HCT116 (cell line): ENCODE measurements at regions not wholly inside any gene's neighbourhood (a gene's known extent, or its start where the extent isn't known, plus 50 kb on each side); places are given as distances from the start of the nearest gene placed in this dataset.

ENCODE experiments used
- ATAC-seq: fragments of 200-7000 bp; cut with Tn5 transposase; 2 replicates; pipeline ENCODE4 v1.9.1; 2020; ENCODE audit warnings: mild to moderate bottlenecking, moderate library complexity
- BruUV-seq: library from RNA; stranded (reverse); fragments of 400-500 nt; replicated peaks from 2 replicates; lab custom pipeline; 2021; lab: Mats Ljungman, UMichigan
- CTCF ChIA-PET: fragments of 300-600 bp; sonication (Branson Sonifier 250); formaldehyde crosslinking; loops from one replicate; lab custom pipeline; 2021; ENCODE audit warnings: antibody characterized with exemption; lab: Charles Lee
- POLR2A ChIA-PET: fragments of 300-600, 350-600 bp; sonication (Branson Sonifier 250); formaldehyde crosslinking; loops from one replicate; lab custom pipeline; 2021; ENCODE audit warnings: antibody characterized with exemption; lab: Charles Lee
- RAD21 ChIA-PET, 2 experiments: fragments of 300-600 bp; sonication (Branson Sonifier 250); formaldehyde crosslinking; loops; one replicate each; lab custom pipeline; 2023; ENCODE audit warnings: low total read pairs in 2 of 2; ENCODE audit not compliant: uncharacterized antibody in 2 of 2, unreplicated experiment in 2 of 2, low non-redundant PET in 1 of 2; lab: Charles Lee
- DNase-seq: peaks from one replicate; pipeline ENCODE4 v3.0.0-alpha.2; 2010; ENCODE audit warnings: low read depth, low spot score
- H2AFZ ChIP-seq: fragments of 200-600 bp; shearing (Covaris generic), sonication (generic); 2 replicates; pipeline ENCODE4 v1.6.1; 2017; ENCODE audit warnings: low read depth, mixed run types, mixed read lengths, antibody characterized with exemption, low read length; ENCODE audit not compliant: poor library complexity, severe bottlenecking
- H3K27ac ChIP-seq: 2 replicates; pipeline ENCODE4 v1.5.1; 2012; ENCODE audit warnings: low read depth, low read length
- H3K27me3 ChIP-seq: fragments of 200-600 bp; sonication (generic); 2 replicates; pipeline ENCODE4 v1.6.1; 2016; ENCODE audit warnings: mixed run types, low read length, mixed read lengths; ENCODE audit not compliant: insufficient read depth
- H3K36me3 ChIP-seq, 2 experiments: fragments of 200-500 bp in 1 of 2; fragments of 200-600 bp in 1 of 2; sonication (Bioruptor generic) in 1 of 2; sonication (generic) in 1 of 2; 2 replicates each; pipeline versions ENCODE4 v1.5.1 to v1.6.1; 2014 to 2016; ENCODE audit warnings: low read length in 2 of 2, inconsistent platforms in 1 of 2, mixed read lengths in 1 of 2, mixed run types in 1 of 2; ENCODE audit not compliant: insufficient read depth in 2 of 2, control insufficient read depth in 1 of 2
- H3K4me1 ChIP-seq, 2 experiments: fragments of 200-600 bp in 1 of 2; sonication (generic) in 1 of 2; 2 replicates each; pipeline versions ENCODE4 v1.5.1 to v1.6.1; 2012 to 2017; ENCODE audit warnings: low read length in 2 of 2, inconsistent platforms in 1 of 2, mild to moderate bottlenecking in 1 of 2, mixed read lengths in 1 of 2, mixed run types in 1 of 2, moderate library complexity in 1 of 2; ENCODE audit not compliant: insufficient read depth in 2 of 2, control insufficient read depth in 1 of 2
- H3K4me2 ChIP-seq: fragments of 200-600 bp; sonication (generic); 2 replicates; pipeline ENCODE4 v1.6.1; 2017; ENCODE audit warnings: mixed run types, low read length, mixed read lengths
- H3K4me3 ChIP-seq, 2 experiments: fragments of 200-600 bp in 1 of 2; sonication (generic) in 1 of 2; replicated peaks in 1 of 2; 2 replicates each; pipeline ENCODE4 v1.5.1; 2011 to 2016; ENCODE audit warnings: low read length in 2 of 2, control low read depth in 1 of 2, low read depth in 1 of 2, mild to moderate bottlenecking in 1 of 2, mixed read lengths in 1 of 2, mixed run types in 1 of 2
- H3K79me2 ChIP-seq: fragments of 200-600 bp; sonication (generic); 2 replicates; pipeline ENCODE4 v1.6.1; 2017; ENCODE audit warnings: mild to moderate bottlenecking, mixed run types, low read length, moderate library complexity, mixed read lengths; ENCODE audit not compliant: insufficient read depth
- H3K9ac ChIP-seq: fragments of 200-600 bp; sonication (generic); 2 replicates; pipeline ENCODE4 v1.6.1; 2016; ENCODE audit warnings: low read length, mixed read lengths
- H3K9me2 ChIP-seq: fragments of 200-600 bp; sonication (generic), shearing (Covaris generic); 2 replicates; pipeline ENCODE4 v1.6.1; 2017; ENCODE audit warnings: mixed run types, mild to moderate bottlenecking, moderate library complexity; ENCODE audit not compliant: insufficient read depth
- H3K9me3 ChIP-seq, 2 experiments: fragments of 200-500 bp in 1 of 2; fragments of 200-600 bp in 1 of 2; sonication (Bioruptor generic) in 1 of 2; sonication (generic) in 1 of 2; 2 replicates each; pipeline ENCODE4 v1.6.1; 2014 to 2017; ENCODE audit warnings: low read length in 2 of 2, mixed read lengths in 2 of 2, inconsistent platforms in 1 of 2, low read depth in 1 of 2, mild to moderate bottlenecking in 1 of 2, mixed run types in 1 of 2, moderate library complexity in 1 of 2; ENCODE audit not compliant: control insufficient read depth in 1 of 2, insufficient read depth in 1 of 2
- H4K20me1 ChIP-seq: fragments of 200-600 bp; sonication (generic), shearing (Covaris generic); 2 replicates; pipeline ENCODE4 v1.6.1; 2017; ENCODE audit warnings: mixed run types, mild to moderate bottlenecking, moderate library complexity; ENCODE audit not compliant: insufficient read depth
- CBX3 ChIP-seq: IDR thresholded peaks from 2 replicates; pipeline ENCODE4 v1.6.1; 2012; ENCODE audit warnings: low read depth
- ELF1 ChIP-seq: IDR thresholded peaks from 2 replicates; pipeline ENCODE4 v1.6.1; 2012; ENCODE audit warnings: low read depth, borderline replicate concordance
- FOSL1 ChIP-seq: IDR thresholded peaks from 2 replicates; pipeline ENCODE4 v1.6.1; 2012; ENCODE audit warnings: low read depth
- JUND ChIP-seq: IDR thresholded peaks from 2 replicates; pipeline ENCODE4 v1.6.1; 2012
- POLR2AphosphoS5 ChIP-seq: IDR thresholded peaks from 2 replicates; pipeline ENCODE4 v1.6.1; 2011; ENCODE audit warnings: mild to moderate bottlenecking, low read depth, low read length, moderate library complexity
- RAD21 ChIP-seq: IDR thresholded peaks from 2 replicates; pipeline ENCODE4 v1.6.1; 2012; ENCODE audit warnings: low read depth, mild to moderate bottlenecking
- SP1 ChIP-seq: IDR thresholded peaks from 2 replicates; pipeline ENCODE4 v1.6.1; 2012; ENCODE audit warnings: low read depth
- SRF ChIP-seq: IDR thresholded peaks from 2 replicates; pipeline ENCODE4 v1.6.1; 2012; ENCODE audit warnings: low read depth
- TCF7L2 ChIP-seq: IDR thresholded peaks from 2 replicates; pipeline ENCODE4 v1.7.0; 2011; ENCODE audit warnings: borderline replicate concordance, inconsistent platforms; ENCODE audit not compliant: insufficient read depth, insufficient read length; ENCODE audit errors: extremely low read depth
- ZNF274 ChIP-seq: fragments of 200-500 bp; sonication (Bioruptor generic); IDR thresholded peaks from 2 replicates; pipeline ENCODE4 v1.6.1; 2014; ENCODE audit warnings: mild to moderate bottlenecking, low read depth, low read length, inconsistent platforms
- intact Hi-C: fragments of 100-400 bp; cut with micrococcal nuclease; formaldehyde crosslinking; loops from 2 replicates; pipeline ENCODE4 v1.10.0; 2022
- TF ChIP-seq, protein P1 (sequence below), 3 experiments: fragments of 200-600 bp in 1 of 3; sonication (generic) in 1 of 3; IDR thresholded peaks in 2 of 3; conservative IDR thresholded peaks in 1 of 3; 2 replicates each; pipeline ENCODE4 v1.5.1; 2012 to 2017; ENCODE audit warnings: low read depth in 2 of 3, low read length in 2 of 3, antibody characterized with exemption in 1 of 3, borderline replicate concordance in 1 of 3, control low read depth in 1 of 3, mild to moderate bottlenecking in 1 of 3, mixed read lengths in 1 of 3, mixed run types in 1 of 3, moderate library complexity in 1 of 3; ENCODE audit not compliant: insufficient read depth in 1 of 3
- TF ChIP-seq, protein P2 (sequence below): IDR thresholded peaks from 2 replicates; pipeline ENCODE4 v1.6.1; 2012

DNA sequence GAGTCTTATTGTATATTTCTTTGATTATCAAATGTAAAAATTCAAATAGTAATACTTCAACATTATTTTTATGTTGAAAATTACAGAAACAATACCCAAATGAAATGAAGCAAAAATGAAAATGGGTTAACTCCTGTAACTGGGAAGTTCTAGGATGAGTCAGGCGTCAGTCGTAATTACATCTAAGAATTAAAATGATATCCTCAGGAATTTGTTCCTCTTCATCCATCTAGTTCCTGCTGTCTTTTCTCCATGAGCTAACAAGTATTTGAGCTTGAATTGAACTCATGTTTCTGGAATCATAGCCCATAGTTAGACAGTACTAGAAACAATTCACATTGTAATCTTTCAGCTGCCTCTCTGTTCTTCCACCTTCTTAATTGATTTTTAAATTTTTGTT is 568.3 kb upstream of the TLE4 start:
- no peaks in the 10 kb centered on the region for H3K79me2 ChIP-seq
- H3K9me3 ChIP-seq: no peaks in the 10 kb centered on the region
- H3K4me1 ChIP-seq: no peaks in the 10 kb centered on the region
- H3K9ac ChIP-seq: no peak overlapping the region
- H3K9me2 ChIP-seq: no peaks in the 10 kb centered on the region
- TF ChIP-seq FOSL1 (no peak), CBX3 (no peak)
- TF ChIP-seq, all 23 proteins: peak for 0
- H3K4me3 ChIP-seq: no peak overlapping the region
- no TSS peak for BruUV-seq
- H4K20me1 ChIP-seq: no peaks in the 10 kb centered on the region
- intact Hi-C loops: no loop called here
- H3K4me2 ChIP-seq: no peak overlapping the region
- RAD21 ChIA-PET: no interaction called here
- no peaks in the 10 kb centered on the region for H3K36me3 ChIP-seq
- POLR2A ChIA-PET: no interaction called here
- ATAC-seq (no peak), DNase-seq (no peak)
- CTCF ChIA-PET: no interaction called here
- H3K27me3 ChIP-seq: no peaks in the 10 kb centered on the region
- H3K27ac ChIP-seq: no peak overlapping the region
- H2AFZ ChIP-seq: no peak overlapping the region

DNA sequence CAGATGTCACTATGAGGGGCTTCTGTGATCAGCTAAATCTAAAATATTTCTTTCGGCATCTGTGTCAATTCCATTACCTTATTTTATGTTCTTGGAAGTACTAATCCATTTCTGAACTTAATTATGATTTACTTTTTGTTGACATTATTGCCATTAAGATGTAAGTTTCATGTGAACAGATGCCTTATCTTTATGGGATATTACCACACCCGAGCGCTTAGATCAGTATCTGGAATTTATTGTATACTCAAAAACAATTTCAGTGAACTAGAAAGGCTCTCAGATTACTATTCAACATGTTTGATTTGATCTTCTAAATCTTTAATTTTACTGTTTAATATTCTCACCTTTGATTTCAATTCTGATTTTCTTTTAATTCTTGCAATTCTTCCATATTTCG is 567.7 kb upstream of the TLE4 start:
- TF ChIP-seq RAD21 (no peak), TCF7L2 (no peak), SRF (no peak), ELF1 (no peak), JUND (no peak), POLR2AphosphoS5 (no peak), ZNF274 (no peak), SP1 (no peak)
- TF ChIP-seq, protein P1, sequence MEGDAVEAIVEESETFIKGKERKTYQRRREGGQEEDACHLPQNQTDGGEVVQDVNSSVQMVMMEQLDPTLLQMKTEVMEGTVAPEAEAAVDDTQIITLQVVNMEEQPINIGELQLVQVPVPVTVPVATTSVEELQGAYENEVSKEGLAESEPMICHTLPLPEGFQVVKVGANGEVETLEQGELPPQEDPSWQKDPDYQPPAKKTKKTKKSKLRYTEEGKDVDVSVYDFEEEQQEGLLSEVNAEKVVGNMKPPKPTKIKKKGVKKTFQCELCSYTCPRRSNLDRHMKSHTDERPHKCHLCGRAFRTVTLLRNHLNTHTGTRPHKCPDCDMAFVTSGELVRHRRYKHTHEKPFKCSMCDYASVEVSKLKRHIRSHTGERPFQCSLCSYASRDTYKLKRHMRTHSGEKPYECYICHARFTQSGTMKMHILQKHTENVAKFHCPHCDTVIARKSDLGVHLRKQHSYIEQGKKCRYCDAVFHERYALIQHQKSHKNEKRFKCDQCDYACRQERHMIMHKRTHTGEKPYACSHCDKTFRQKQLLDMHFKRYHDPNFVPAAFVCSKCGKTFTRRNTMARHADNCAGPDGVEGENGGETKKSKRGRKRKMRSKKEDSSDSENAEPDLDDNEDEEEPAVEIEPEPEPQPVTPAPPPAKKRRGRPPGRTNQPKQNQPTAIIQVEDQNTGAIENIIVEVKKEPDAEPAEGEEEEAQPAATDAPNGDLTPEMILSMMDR (IDR thresholded peaks at IDR 0.05 in 2 of 3, conservative IDR thresholded peaks at IDR 0.05 in 1 of 3; ENCODE audit: borderline replicate concordance in 1 of 3, insufficient read depth in 1 of 3, low read depth in 2 of 3, low read length in 2 of 3): no peak
- TF ChIP-seq, protein P2, sequence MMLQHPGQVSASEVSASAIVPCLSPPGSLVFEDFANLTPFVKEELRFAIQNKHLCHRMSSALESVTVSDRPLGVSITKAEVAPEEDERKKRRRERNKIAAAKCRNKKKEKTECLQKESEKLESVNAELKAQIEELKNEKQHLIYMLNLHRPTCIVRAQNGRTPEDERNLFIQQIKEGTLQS: no peak
- no TSS peak for BruUV-seq
- H3K27me3 ChIP-seq: no peaks in the 10 kb centered on the region
- H3K79me2 ChIP-seq: no peaks in the 10 kb centered on the region
- ChIA-PET POLR2A (no interaction called here), CTCF (no interaction called here), RAD21 (no interaction called here)
- no peak overlapping the region for H3K4me2 ChIP-seq
- H3K27ac ChIP-seq: no peak overlapping the region
- H4K20me1 ChIP-seq: no peaks in the 10 kb centered on the region
- H3K4me1 ChIP-seq: no peaks in the 10 kb centered on the region
- DNase-seq (no peak), ATAC-seq (no peak)
- H2AFZ ChIP-seq: no peak overlapping the region
- H3K36me3 ChIP-seq: no peaks in the 10 kb centered on the region
- intact Hi-C loops: no loop called here
- H3K9me3 ChIP-seq: no peaks in the 10 kb centered on the region
- no peaks in the 10 kb centered on the region for H3K9me2 ChIP-seq
- no peak overlapping the region for H3K9ac ChIP-seq
- H3K4me3 ChIP-seq: no peak overlapping the region
